Smooth muscle cell (in vitro differentiated cells): ENCODE measurements at regions not wholly inside any gene's neighbourhood (a gene's known extent, or its start where the extent isn't known, plus 50 kb on each side); places are given as distances from the start of the nearest gene placed in this dataset.

Experiments used
- DNase-seq: peaks from one replicate; lab custom pipeline; 2025; ENCODE audit not compliant: unreplicated experiment; lab: John Stamatoyannopoulos, UW
- H2AFZ ChIP-seq: fragments of 200-600 bp; sonication (generic); 2 replicates; pipeline ENCODE4 v1.6.0; 2016; ENCODE audit warnings: antibody characterized with exemption, low read depth, mild to moderate bottlenecking
- H3F3A ChIP-seq: fragments of 200-600 bp; sonication (generic); 2 replicates; pipeline ENCODE4 v1.6.0; 2017; ENCODE audit warnings: antibody characterized with exemption, low read depth
- H3K27ac ChIP-seq: fragments of 200-600 bp; sonication (generic); 2 replicates; pipeline ENCODE4 v1.5.1; 2016; ENCODE audit warnings: low read depth, mild to moderate bottlenecking
- H3K27me3 ChIP-seq: fragments of 200-600 bp; sonication (generic); 2 replicates; pipeline ENCODE4 v1.6.1; 2016; ENCODE audit warnings: low read depth, mild to moderate bottlenecking
- H3K36me3 ChIP-seq: fragments of 200-600 bp; sonication (generic); 2 replicates; pipeline ENCODE4 v1.5.1; 2016; ENCODE audit warnings: low read depth
- H3K4me1 ChIP-seq: fragments of 200-600 bp; sonication (generic); 2 replicates; pipeline ENCODE4 v1.5.1; 2016; ENCODE audit warnings: low read depth
- H3K4me2 ChIP-seq: fragments of 200-600 bp; sonication (generic); 2 replicates; pipeline ENCODE4 v1.6.0; 2016; ENCODE audit warnings: mild to moderate bottlenecking
- H3K4me3 ChIP-seq: fragments of 200-600 bp; sonication (generic); 2 replicates; pipeline ENCODE4 v1.5.1; 2016; ENCODE audit warnings: mild to moderate bottlenecking
- H3K79me2 ChIP-seq: fragments of 200-600 bp; sonication (generic); 2 replicates; pipeline ENCODE4 v1.6.0; 2016; ENCODE audit warnings: low read depth, mild to moderate bottlenecking
- H3K9ac ChIP-seq: fragments of 200-600 bp; sonication (generic); 2 replicates; pipeline ENCODE4 v1.6.0; 2016; ENCODE audit warnings: low read depth
- H3K9me3 ChIP-seq: fragments of 200-600 bp; sonication (generic); replicated peaks from 2 replicates; pipeline ENCODE4 v1.5.1; 2016; ENCODE audit warnings: low read depth
- H4K20me1 ChIP-seq: fragments of 200-600 bp; sonication (generic); 2 replicates; pipeline ENCODE4 v1.6.0; 2016; ENCODE audit warnings: low read depth
- WGBS: methylation state at CpG from one replicate; pipeline ENCODE4 v1.1.7; 2016; ENCODE audit warnings: low lambda C conversion rate; 5-methylcytosine and 5-hydroxymethylcytosine counted together
- TF ChIP-seq, protein P1 (sequence below): fragments of 200-600 bp; sonication (generic); IDR thresholded peaks from 2 replicates; pipeline ENCODE4 v1.5.1; 2017; ENCODE audit warnings: borderline replicate concordance, mild to moderate bottlenecking, antibody characterized with exemption; ENCODE audit not compliant: insufficient read depth, poor library complexity, severe bottlenecking

DNA sequence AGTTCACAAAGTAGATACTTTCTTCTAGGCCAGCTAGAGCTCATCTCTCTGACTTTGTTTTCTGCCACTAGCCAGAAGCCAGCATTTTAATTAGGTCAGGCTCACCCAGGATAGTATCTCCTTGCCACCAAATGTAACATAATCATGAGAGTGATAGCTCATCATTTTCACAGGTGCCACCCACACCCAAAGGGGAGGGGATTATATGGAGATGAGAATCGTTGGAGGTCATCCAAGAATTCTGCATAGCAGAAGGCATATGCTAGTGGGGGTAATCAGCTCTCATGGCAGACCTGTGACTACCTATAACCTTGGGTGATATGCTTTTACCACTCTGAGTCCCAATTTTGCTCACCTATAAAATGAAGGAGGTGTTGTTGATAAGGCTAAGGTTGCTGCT is 523.0 kb downstream of the METTL15 start:
- DNase-seq: no peak
- no peaks in the 10 kb centered on the region for H3K79me2 ChIP-seq
- no peak overlapping the region for H3K27ac ChIP-seq
- H2AFZ ChIP-seq: no peak overlapping the region
- H3K4me2 ChIP-seq: no peak overlapping the region
- no peak overlapping the region for H3K9ac ChIP-seq
- H3K9me3 ChIP-seq: no peaks in the 10 kb centered on the region
- WGBS: 76% methylated on average over 1 of the region's 1 CpG
- H3K4me1 ChIP-seq: no peaks in the 10 kb centered on the region
- no peak overlapping the region for H3K4me3 ChIP-seq
- no peaks in the 10 kb centered on the region for H4K20me1 ChIP-seq
- H3K36me3 ChIP-seq: no peaks in the 10 kb centered on the region
- TF ChIP-seq, protein P1, sequence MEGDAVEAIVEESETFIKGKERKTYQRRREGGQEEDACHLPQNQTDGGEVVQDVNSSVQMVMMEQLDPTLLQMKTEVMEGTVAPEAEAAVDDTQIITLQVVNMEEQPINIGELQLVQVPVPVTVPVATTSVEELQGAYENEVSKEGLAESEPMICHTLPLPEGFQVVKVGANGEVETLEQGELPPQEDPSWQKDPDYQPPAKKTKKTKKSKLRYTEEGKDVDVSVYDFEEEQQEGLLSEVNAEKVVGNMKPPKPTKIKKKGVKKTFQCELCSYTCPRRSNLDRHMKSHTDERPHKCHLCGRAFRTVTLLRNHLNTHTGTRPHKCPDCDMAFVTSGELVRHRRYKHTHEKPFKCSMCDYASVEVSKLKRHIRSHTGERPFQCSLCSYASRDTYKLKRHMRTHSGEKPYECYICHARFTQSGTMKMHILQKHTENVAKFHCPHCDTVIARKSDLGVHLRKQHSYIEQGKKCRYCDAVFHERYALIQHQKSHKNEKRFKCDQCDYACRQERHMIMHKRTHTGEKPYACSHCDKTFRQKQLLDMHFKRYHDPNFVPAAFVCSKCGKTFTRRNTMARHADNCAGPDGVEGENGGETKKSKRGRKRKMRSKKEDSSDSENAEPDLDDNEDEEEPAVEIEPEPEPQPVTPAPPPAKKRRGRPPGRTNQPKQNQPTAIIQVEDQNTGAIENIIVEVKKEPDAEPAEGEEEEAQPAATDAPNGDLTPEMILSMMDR: no peak
- H3F3A ChIP-seq: no peaks in the 10 kb centered on the region
- H3K27me3 ChIP-seq: no peaks in the 10 kb centered on the region

DNA sequence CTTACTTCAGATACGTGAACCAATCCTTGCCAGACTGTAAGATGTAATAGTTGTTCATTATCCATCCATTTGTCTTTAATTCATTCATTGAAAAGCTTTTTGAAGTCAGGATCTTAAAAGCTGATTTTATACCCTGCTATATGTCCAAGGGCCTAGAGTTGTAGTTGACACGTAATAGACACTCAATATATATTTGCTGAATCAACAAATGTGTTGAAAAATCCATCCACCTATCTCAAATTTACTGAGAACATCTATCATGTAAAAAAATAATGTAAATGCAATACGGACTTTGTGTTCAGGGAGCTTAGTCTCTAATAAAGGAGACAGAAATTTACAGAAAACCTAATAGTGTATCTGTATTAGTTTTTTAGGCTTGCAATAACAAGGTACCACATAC is 521.0 kb downstream of the METTL15 start:
- Histone ChIP-seq H3K79me2 (no peaks in the 10 kb centered on the region), H3K4me1 (no peaks in the 10 kb centered on the region), H3K27me3 (no peaks in the 10 kb centered on the region), H3F3A (no peaks in the 10 kb centered on the region), H4K20me1 (no peaks in the 10 kb centered on the region), H3K27ac (no peak overlapping the region), H3K9me3 (no peaks in the 10 kb centered on the region), H3K4me2 (no peak overlapping the region), H3K4me3 (no peak overlapping the region), H3K9ac (no peak overlapping the region), H2AFZ (no peak overlapping the region), H3K36me3 (no peaks in the 10 kb centered on the region)
- TF ChIP-seq, protein P1: no peak
- WGBS: 91% methylated on average over 3 of the region's 3 CpGs
- DNase-seq: no peak

DNA sequence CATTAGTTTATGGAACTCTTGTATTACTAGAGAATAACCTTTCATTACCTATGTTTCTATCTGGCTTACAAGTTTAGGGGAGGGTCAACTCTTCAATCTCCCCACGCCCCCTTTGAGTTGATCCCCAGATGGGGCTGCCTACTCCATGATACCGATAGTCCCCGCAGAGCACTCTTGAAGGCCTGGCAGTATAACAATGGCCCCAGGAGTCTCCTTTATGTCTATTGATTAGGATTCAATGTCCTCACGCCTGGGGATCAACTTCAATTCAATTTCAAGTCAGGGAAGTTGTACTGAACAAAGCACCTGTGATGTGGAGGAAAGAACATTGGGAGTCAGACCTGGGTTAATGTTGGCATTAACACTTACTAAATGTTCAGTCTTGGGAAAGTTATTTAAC is 520.2 kb downstream of the METTL15 start:
- H4K20me1 ChIP-seq: no peaks in the 10 kb centered on the region

DNA sequence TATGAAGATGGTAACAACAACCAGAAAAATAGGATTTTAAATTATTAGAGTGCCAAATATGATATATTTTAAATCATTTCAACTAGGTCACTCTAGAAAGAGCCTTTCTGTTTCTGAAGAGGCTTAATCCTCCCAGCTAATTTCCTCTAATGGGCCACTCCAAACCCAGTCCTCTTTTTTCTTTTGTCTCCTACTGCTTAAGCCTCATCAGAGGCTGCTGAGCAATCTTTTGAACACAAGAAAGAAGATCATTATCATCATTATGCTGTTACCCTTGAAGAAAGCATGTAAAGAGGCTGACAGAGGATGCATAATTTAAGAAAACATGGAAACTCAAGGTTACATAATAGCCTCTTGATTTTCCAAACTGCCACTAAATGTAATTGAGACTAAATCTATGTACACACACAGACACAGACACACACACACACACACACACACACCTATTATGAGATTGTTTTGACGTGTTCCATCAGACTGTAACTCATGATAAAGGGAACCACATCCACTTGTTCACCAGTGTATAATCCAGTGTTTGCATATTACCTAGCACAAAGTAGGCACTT is 519.6 kb downstream of the METTL15 start:
- no peak overlapping the region for H3K4me2 ChIP-seq
- no peaks in the 10 kb centered on the region for H3K9me3 ChIP-seq
- H2AFZ ChIP-seq: no peak overlapping the region
- H3K27me3 ChIP-seq: no peaks in the 10 kb centered on the region
- no peak overlapping the region for H3K4me3 ChIP-seq
- no peaks in the 10 kb centered on the region for H3K4me1 ChIP-seq
- H3K27ac ChIP-seq: no peak overlapping the region
- WGBS: 52% methylated on average over 1 of the region's 1 CpG
- H3K79me2 ChIP-seq: no peaks in the 10 kb centered on the region
- no peak overlapping the region for H3K9ac ChIP-seq
- no peaks in the 10 kb centered on the region for H3K36me3 ChIP-seq
- DNase-seq: no peak
- H3F3A ChIP-seq: no peaks in the 10 kb centered on the region
- no peaks in the 10 kb centered on the region for H4K20me1 ChIP-seq
- TF ChIP-seq, protein P1: no peak

More for the DNA sequence above, 520.2 kb downstream of the METTL15 start:
- no peak overlapping the region for H3K27ac ChIP-seq
- H3K27me3 ChIP-seq: no peaks in the 10 kb centered on the region
- no peaks in the 10 kb centered on the region for H3K36me3 ChIP-seq
- no peaks in the 10 kb centered on the region for H3K79me2 ChIP-seq
- no peak for DNase-seq
- TF ChIP-seq, protein P1: no peak
- no peak overlapping the region for H2AFZ ChIP-seq
- H3K4me1 ChIP-seq: no peaks in the 10 kb centered on the region
- no peak overlapping the region for H3K9ac ChIP-seq
- H3K4me3 ChIP-seq: no peak overlapping the region
- no peaks in the 10 kb centered on the region for H3F3A ChIP-seq
- 75% methylated on average over 4 of the region's 4 CpGs for WGBS
- no peaks in the 10 kb centered on the region for H3K9me3 ChIP-seq
- H3K4me2 ChIP-seq: no peak overlapping the region
